MM.1S (cell line): ENCODE measurements at regions not wholly inside any gene's neighbourhood (a gene's known extent, or its start where the extent isn't known, plus 50 kb on each side); places are given as distances from the start of the nearest gene placed in this dataset.

Source experiments
- DNase-seq: peaks from one replicate; pipeline ENCODE4 v3.0.0-alpha.2; 2015
- H2AFZ ChIP-seq: fragments of 300-600 bp; sonication (generic); 2 replicates; pipeline ENCODE4 v1.6.0; 2016; ENCODE audit warnings: antibody characterized with exemption, low read length
- H3F3A ChIP-seq: fragments of 300-600 bp; sonication (generic); 2 replicates; pipeline ENCODE4 v1.6.1; 2016; ENCODE audit warnings: mild to moderate bottlenecking, antibody characterized with exemption, low read length, moderate library complexity, mixed read lengths; ENCODE audit not compliant: insufficient read depth
- H3K27ac ChIP-seq: fragments of 300-600 bp; sonication (generic); 2 replicates; pipeline ENCODE4 v1.5.1; 2016; ENCODE audit warnings: mild to moderate bottlenecking, low read length
- H3K27me3 ChIP-seq: fragments of 300-600 bp; sonication (generic); replicated peaks from 2 replicates; pipeline ENCODE4 v1.6.0; 2016; ENCODE audit warnings: low read length; ENCODE audit not compliant: insufficient read depth
- H3K36me3 ChIP-seq: fragments of 300-600 bp; sonication (generic); replicated peaks from 2 replicates; pipeline ENCODE4 v1.6.1; 2016; ENCODE audit warnings: mild to moderate bottlenecking, low read length, mixed read lengths; ENCODE audit not compliant: insufficient read depth
- H3K4me1 ChIP-seq: fragments of 300-600 bp; sonication (generic); 2 replicates; pipeline ENCODE4 v1.6.1; 2016; ENCODE audit warnings: low read length, mixed read lengths
- H3K4me2 ChIP-seq: fragments of 300-600 bp; sonication (generic); 2 replicates; pipeline ENCODE4 v1.6.0; 2016; ENCODE audit warnings: low read depth, low read length
- H3K4me3 ChIP-seq: fragments of 300-600 bp; sonication (generic); 2 replicates; pipeline ENCODE4 v1.5.1; 2016; ENCODE audit warnings: low read length, mixed read lengths
- H3K79me2 ChIP-seq: fragments of 300-600 bp; sonication (generic); 2 replicates; pipeline ENCODE4 v1.6.1; 2016; ENCODE audit warnings: mixed run types, low read length, mixed read lengths
- H3K9ac ChIP-seq: fragments of 300-600 bp; sonication (generic); 2 replicates; pipeline ENCODE4 v1.6.1; 2016; ENCODE audit warnings: low read length, mixed read lengths
- H3K9me2 ChIP-seq: fragments of 300-600 bp; sonication (generic); replicated peaks from 2 replicates; pipeline ENCODE4 v1.6.1; 2016; ENCODE audit warnings: mild to moderate bottlenecking, low read length, mixed read lengths; ENCODE audit not compliant: insufficient read depth
- H3K9me3 ChIP-seq: fragments of 300-600 bp; sonication (generic); replicated peaks from 2 replicates; pipeline ENCODE4 v1.6.1; 2016; ENCODE audit warnings: mild to moderate bottlenecking, low read length, mixed read lengths; ENCODE audit not compliant: insufficient read depth
- H4K20me1 ChIP-seq: fragments of 300-600 bp; sonication (generic); 2 replicates; pipeline ENCODE4 v1.6.1; 2016; ENCODE audit warnings: mild to moderate bottlenecking, low read length, moderate library complexity, mixed read lengths; ENCODE audit not compliant: insufficient read depth
- EZH2 ChIP-seq: fragments of 300-600 bp; sonication (generic); optimal IDR thresholded peaks from 2 replicates; pipeline ENCODE3; 2017; ENCODE audit warnings: low read depth, mild to moderate bottlenecking, antibody characterized with exemption, low read length, mixed read lengths
- EZH2phosphoT487 ChIP-seq: fragments of 300-600 bp; sonication (generic); IDR thresholded peaks from 2 replicates; pipeline ENCODE4 v1.6.1; 2018; ENCODE audit warnings: antibody characterized with exemption, low read length
- TF ChIP-seq, protein P1 (sequence below): fragments of 300-600 bp; sonication (generic); IDR thresholded peaks from 2 replicates; pipeline ENCODE4 v1.5.1; 2016; ENCODE audit warnings: antibody characterized with exemption, low read length, mixed read lengths

GRCh38 chrX:139191746-139192385, 338.7 kb upstream of the F9 start:
- H3K4me2 ChIP-seq, result no peak overlapping the region
- H2AFZ ChIP-seq, result no peak overlapping the region
- TF ChIP-seq EZH2phosphoT487, result no peak
- TF ChIP-seq, protein P1, sequence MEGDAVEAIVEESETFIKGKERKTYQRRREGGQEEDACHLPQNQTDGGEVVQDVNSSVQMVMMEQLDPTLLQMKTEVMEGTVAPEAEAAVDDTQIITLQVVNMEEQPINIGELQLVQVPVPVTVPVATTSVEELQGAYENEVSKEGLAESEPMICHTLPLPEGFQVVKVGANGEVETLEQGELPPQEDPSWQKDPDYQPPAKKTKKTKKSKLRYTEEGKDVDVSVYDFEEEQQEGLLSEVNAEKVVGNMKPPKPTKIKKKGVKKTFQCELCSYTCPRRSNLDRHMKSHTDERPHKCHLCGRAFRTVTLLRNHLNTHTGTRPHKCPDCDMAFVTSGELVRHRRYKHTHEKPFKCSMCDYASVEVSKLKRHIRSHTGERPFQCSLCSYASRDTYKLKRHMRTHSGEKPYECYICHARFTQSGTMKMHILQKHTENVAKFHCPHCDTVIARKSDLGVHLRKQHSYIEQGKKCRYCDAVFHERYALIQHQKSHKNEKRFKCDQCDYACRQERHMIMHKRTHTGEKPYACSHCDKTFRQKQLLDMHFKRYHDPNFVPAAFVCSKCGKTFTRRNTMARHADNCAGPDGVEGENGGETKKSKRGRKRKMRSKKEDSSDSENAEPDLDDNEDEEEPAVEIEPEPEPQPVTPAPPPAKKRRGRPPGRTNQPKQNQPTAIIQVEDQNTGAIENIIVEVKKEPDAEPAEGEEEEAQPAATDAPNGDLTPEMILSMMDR, result no peak
- no peak for TF ChIP-seq EZH2
- H3K9me3 ChIP-seq, result no peaks in the 10 kb centered on the region
- H3K27me3 ChIP-seq, result no peaks in the 10 kb centered on the region
- H3K27ac ChIP-seq, result no peak overlapping the region
- H3K9ac ChIP-seq, result no peak overlapping the region
- no peaks in the 10 kb centered on the region for H3K9me2 ChIP-seq
- no peaks in the 10 kb centered on the region for H4K20me1 ChIP-seq
- H3F3A ChIP-seq, result peaks cover 12% of the 10 kb centered on the region
- H3K4me1 ChIP-seq, result peaks cover 16% of the 10 kb centered on the region
- no peaks in the 10 kb centered on the region for H3K36me3 ChIP-seq
- DNase-seq, result no peak
- no peaks in the 10 kb centered on the region for H3K79me2 ChIP-seq
- no peak overlapping the region for H3K4me3 ChIP-seq

- H3K4me2 ChIP-seq, result no peak overlapping the region
- peaks cover 14% of the 10 kb centered on the region for H3K4me1 ChIP-seq
- no peaks in the 10 kb centered on the region for H3K9me3 ChIP-seq
- no peak overlapping the region for H3K4me3 ChIP-seq
- no peaks in the 10 kb centered on the region for H3K9me2 ChIP-seq
- no peak for TF ChIP-seq EZH2phosphoT487
- no peak for TF ChIP-seq EZH2
- TF ChIP-seq, protein P1, result no peak
- no peaks in the 10 kb centered on the region for H3K79me2 ChIP-seq
- H3K27me3 ChIP-seq, result no peaks in the 10 kb centered on the region
- no peaks in the 10 kb centered on the region for H4K20me1 ChIP-seq
- no peak overlapping the region for H3K9ac ChIP-seq
- H3F3A ChIP-seq, result peaks cover 11% of the 10 kb centered on the region
- no peak overlapping the region for H3K27ac ChIP-seq
- no peak overlapping the region for H2AFZ ChIP-seq
- no peak for DNase-seq
- H3K36me3 ChIP-seq, result no peaks in the 10 kb centered on the region
These were observed 339.3 kb upstream of the F9 start for GRCh38 chrX:139191286-139191685.

GRCh38 chrX:139187738-139188137, 342.8 kb upstream of the F9 start:
- Histone ChIP-seq H3K79me2 (no peaks in the 10 kb centered on the region), H3K9me2 (no peaks in the 10 kb centered on the region), H3K9ac (no peak overlapping the region), H3K9me3 (no peaks in the 10 kb centered on the region), H3K27ac (no peak overlapping the region), H3K27me3 (no peaks in the 10 kb centered on the region), H3F3A (no peaks in the 10 kb centered on the region), H3K4me2 (no peak overlapping the region), H4K20me1 (no peaks in the 10 kb centered on the region), H3K4me1 (no peaks in the 10 kb centered on the region), H3K4me3 (no peak overlapping the region), H2AFZ (no peak overlapping the region), H3K36me3 (no peaks in the 10 kb centered on the region)
- TF ChIP-seq EZH2phosphoT487 (no peak), EZH2 (no peak)
- TF ChIP-seq, protein P1, result no peak
- no peak for DNase-seq
